GM21447 (cell line): ENCODE measurements at regions not wholly inside any gene's neighbourhood (a gene's known extent, or its start where the extent isn't known, plus 50 kb on each side); places are given as distances from the start of the nearest gene placed in this dataset.
"Not testable (repeated sequence)": the region's sequence is repeated elsewhere in the genome, so short reads cannot be mapped to it uniquely, and the experiment has no call there.

Source experiments
- ATAC-seq: cut with Tn5 transposase; IDR thresholded peaks from one replicate; pipeline ENCODE4 v1.9.1; 2021; ENCODE audit not compliant: unreplicated experiment

GRCh38 chrX:768596-768995, 138.0 kb downstream of the SHOX start:
- no peak for ATAC-seq

DNA sequence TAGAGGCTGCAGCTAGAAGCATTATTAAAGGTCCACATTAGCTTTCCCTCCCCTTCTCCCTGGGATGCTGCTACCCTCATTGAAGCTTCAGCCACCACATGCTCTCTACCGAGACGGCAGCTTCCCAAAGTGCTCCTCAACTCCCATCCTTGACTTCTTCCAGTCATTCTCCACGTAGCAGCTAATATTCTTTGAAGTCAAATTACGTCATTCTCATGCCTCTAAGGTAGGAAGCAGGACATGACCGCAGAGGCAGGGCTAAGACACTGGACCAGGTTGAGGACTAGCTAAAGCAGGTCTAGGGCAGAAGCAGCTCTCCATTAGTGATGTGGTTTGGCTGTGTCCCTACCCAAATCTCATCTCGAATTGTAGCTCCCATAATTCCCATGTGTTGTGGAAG, 128.3 kb downstream of the SHOX start:
- no peak for ATAC-seq

- ATAC-seq = no peak
Measured at GRCh38 chrX:750812-751211, 120.2 kb downstream of the SHOX start.

DNA sequence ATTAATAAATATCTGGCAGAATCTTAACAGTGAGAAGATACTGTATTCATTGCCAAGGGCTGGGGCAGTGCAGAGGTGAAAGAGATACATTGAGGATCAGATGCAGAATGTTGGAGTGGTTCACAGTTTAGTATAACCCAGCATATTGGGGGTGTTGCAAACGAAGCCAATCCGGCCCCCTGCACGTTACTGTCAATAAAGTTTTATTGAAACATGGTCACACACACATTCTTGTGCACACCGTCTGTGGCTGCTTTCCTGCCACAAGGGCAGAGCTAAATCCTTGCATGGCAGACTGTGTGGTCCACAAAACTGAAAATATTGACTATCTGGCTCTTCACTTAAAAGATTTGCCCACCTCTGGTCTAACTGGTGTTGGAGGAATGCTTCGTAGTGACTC, 119.7 kb downstream of the SHOX start:
- no peak for ATAC-seq

- ATAC-seq = no peak
Measured at GRCh38 chrX:747176-747575, 116.6 kb downstream of the SHOX start.

GRCh38 chrX:739611-740010, 109.0 kb downstream of the SHOX start:
- ATAC-seq = no peak

- not testable (repeated sequence) for ATAC-seq
Measured at GRCh38 chrX:737021-737420, 106.4 kb downstream of the SHOX start.

- no peak for ATAC-seq
Measured at GRCh38 chrX:734362-734761, 103.8 kb downstream of the SHOX start.

DNA sequence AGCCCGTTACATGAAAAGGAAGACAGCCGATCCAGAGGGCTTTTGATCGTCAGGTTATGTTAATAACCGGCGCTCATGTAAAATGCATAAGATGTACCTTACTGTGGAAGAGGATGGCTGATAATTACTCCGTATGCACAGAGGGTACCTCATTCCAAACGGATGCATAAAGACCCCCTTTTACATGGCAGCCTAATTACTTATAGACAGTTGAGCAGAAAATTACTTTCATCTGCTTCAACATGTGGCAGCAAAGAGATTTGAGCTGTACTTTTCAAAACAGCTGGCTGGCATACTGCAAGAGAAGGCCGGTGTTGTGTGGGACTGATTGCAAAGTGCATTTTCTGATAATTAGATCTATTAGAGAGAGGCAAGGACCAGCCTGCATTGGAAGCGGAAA, 103.4 kb downstream of the SHOX start:
- no peak for ATAC-seq

DNA sequence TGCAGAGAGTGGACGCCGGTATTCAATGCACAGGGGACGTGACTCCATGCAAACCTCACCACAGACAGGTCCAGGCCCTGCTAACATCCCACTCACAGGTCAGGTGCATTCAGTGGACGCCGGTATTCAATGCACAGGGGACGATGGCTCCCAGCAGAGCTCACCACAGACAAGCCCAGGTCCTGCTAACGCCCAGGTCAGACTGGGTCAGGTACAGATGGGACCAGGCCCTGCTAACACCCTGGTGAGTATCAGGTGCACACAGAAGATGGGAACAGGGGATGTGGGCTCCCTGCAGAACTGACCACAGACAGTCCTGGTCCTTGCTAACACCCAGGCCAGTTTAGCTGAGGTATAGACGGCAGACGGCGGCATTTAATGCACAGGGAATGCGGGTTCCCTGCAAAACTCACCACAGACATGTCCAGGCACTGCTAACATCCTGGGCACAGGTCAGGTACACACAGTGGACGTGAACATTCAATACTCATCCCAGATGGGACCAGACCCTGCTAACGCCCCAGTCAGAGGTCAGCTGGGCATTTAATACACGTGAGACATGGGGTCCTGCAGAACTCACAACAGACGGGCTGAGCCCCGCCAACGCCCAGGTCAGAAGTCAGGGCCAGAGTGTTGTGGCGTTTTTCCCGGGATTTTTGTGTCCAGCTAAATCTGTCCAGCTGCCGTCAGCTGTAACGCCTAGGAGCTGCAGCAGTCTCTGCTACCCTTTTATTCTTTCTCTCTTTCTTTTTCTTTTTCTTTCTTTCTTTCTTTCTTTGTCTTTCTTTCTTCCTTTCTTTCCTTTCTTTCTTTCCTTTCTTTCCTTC, 99.2 kb downstream of the SHOX start:
- ATAC-seq = no peak

GRCh38 chrX:729101-729500, 98.5 kb downstream of the SHOX start:
- ATAC-seq = not testable (repeated sequence)

DNA sequence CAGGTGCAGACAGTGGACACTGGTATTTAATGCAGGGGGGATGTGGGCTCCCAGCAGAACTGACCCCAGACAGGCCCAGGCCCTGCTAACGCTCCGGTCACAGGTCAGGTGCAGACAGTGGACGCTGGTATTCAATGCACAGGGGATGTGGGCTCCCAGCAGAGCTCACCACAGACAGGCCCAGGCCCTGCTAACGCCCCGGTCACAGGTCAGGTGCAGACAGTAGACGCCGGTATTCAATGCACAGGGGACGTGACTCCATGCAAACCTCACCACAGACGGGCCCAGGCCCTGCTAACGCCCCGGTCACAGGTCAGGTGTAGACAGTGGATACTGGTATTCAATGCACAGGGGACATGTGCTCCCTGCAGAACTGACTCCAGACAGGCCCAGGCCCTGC, 98.0 kb downstream of the SHOX start:
- ATAC-seq = not testable (repeated sequence)

GRCh38 chrX:727738-728621, 97.4 kb downstream of the SHOX start:
- ATAC-seq = no peak

DNA sequence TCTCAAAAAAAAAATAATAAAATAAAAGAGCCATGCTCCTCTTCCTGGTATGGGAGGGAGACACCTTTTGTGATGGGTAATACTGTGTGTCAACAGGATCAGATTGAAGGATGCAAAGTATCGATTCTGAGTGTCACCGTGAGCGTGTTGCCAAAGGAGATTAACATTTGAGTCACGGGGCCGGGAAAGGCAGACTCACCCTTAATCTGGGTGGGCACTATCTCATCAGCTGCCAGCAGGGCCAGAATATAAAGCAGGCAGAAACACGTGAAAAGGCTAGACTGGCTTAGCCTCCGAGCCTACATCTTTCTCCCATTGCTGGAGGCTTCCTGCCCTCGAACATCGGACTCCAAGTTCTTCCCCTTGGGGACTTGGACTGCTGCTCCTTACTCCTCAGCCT, 95.4 kb downstream of the SHOX start:
- ATAC-seq = no peak

DNA sequence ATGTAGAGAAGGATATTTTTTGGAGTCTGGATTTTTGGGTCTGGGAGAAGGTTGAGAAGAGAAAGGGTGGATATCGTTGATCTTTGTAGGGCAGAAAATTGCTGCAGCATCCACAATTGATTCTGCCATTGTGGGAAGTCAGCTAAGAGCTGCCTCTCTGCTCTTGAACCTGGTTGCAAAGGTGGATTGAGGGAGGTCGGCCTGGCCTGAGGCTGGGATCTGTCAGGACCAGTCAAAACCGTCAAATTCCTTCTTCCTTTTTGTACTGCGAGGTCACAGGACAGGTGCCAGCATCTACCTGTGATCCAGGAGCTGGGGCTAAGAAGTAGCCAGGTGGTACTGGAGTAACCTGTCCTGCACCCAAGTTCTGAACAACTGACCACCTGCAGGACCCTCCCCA, 93.7 kb downstream of the SHOX start:
- no peak for ATAC-seq

DNA sequence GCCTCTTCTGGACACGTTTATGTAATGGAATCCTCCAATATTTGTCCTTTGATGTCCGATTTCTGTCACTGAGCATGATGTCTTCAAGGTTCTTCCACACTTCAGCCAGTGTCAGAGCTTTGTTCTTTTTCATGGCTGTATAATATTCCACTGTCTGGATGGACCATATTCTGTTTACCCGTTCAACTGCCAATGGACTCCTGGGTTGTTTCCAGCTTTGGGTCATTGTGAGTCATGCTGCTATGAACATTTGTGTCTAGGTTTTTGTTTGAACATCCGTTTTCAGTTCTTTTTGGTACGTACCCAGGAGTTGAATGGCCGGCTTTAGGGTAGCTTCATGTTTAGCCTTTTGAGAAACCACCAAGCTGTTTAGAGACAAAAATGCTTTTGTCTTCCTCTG, 93.2 kb downstream of the SHOX start:
- ATAC-seq = no peak

- no peak for ATAC-seq
Measured at GRCh38 chrX:721354-721753, 90.8 kb downstream of the SHOX start.

DNA sequence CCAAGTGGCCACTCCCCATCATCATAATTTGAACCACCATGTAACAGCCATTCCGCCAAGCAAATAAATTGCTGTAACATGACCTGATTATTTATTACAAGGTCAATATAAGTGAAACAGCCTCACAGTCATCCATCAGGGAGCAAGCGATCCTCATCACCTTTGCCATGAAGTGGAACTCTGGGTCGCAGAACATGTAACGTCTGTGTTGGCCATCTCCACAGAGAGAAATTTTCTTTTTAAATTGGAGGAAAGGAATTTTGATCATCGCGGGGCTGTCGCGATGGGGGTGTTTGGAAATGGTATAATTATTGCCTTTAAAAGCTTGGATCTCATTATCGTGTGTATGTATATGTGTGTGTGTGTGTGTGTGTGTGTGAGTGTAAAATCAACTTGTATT, 90.2 kb downstream of the SHOX start:
- ATAC-seq = no peak

- ATAC-seq = no peak
Measured at GRCh38 chrX:720250-720649, 89.7 kb downstream of the SHOX start.

DNA sequence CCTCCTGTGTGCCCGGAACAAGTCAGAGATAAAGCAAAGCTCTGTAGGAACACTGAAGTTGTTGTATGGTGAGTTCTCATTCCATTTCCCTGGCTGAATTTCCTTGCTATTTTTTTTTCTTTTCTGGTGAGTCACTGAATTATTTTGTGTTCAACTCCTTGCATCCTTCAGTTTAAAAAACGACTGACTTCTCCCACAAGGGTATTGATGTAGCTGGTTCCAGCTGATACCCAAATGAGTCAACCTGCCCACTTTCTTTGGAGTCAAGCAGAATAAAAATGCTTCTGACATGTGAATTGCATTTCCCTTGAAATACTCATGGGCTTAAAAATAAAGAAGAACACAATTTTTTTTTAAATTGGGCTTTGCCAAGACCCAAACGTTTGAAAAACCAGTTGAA, 85.5 kb downstream of the SHOX start:
- ATAC-seq = no peak

DNA sequence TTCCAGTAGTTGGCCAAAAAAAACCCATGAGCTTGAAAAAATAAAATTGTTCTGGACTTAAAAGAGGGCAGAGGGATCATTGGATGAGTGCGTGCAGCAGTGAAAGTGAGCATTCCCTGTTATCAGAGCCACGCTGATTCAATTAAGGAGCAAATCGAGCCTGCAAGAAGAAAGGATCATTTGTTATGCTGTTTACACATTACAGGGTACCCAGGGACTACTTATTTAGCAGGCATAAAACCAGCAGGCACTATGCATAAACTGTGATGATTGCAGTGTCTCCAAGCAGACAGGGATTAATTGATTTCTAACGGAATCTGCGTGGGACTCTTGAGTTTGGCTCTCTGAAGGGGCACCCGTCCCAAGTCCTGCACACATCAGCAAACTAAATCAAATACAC, 83.5 kb downstream of the SHOX start:
- ATAC-seq = no peak
